ENCODE measurements at regions not wholly inside any gene's neighbourhood (a gene's known extent, or its start where the extent isn't known, plus 50 kb on each side); places are given as distances from the start of the nearest gene placed in this dataset.

GRCh38 chr2:16045653-16046352 lies 105.5 kb downstream of the MYCN start:
- Histone ChIP-seq H3K9me2 (ENCODE audit: insufficient read depth, low read length) (no peaks in the 10 kb centered on the region), H3K4me2 (ENCODE audit: low read length) (no peak overlapping the region), H3K27ac (ENCODE audit: low read length) (no peak overlapping the region), H3K36me3 (ENCODE audit: insufficient read depth, low read length) (no peaks in the 10 kb centered on the region), H2AFZ (ENCODE audit: low read depth, low read length) (no peak overlapping the region), H3K79me2 (replicated peaks; ENCODE audit: insufficient read depth, low read length) (no peaks in the 10 kb centered on the region), H3K27me3 (ENCODE audit: insufficient read depth, low read depth, low read length) (no peaks in the 10 kb centered on the region), H3F3A (ENCODE audit: insufficient read depth, low read length, poor library complexity, severe bottlenecking) (no peaks in the 10 kb centered on the region), H3K4me3 (ENCODE audit: low read length) (no peak overlapping the region), H4K20me1 (ENCODE audit: insufficient read depth) (no peaks in the 10 kb centered on the region), H3K9ac (ENCODE audit: low read length) (no peak overlapping the region), H3K9me3 (ENCODE audit: low read length) (no peaks in the 10 kb centered on the region)
- TF ChIP-seq REST (IDR thresholded peaks at IDR 0.05; ENCODE audit: borderline replicate concordance) (no peak), CTCF (IDR thresholded peaks at IDR 0.05; ENCODE audit: poor library complexity, severe bottlenecking) (no peak), MXI1 (conservative IDR thresholded peaks at IDR 0.05; ENCODE audit: poor library complexity, severe bottlenecking) (no peak), TAF1 (IDR thresholded peaks at IDR 0.05; ENCODE audit: low read depth) (no peak), EZH2 (IDR thresholded peaks at IDR 0.05; ENCODE audit: borderline replicate concordance, insufficient read depth, low read length, poor library complexity, severe bottlenecking) (no peak), RAD21 (conservative IDR thresholded peaks at IDR 0.05) (no peak), SMC3 (conservative IDR thresholded peaks at IDR 0.05; ENCODE audit: poor library complexity) (no peak), EP300 (conservative IDR thresholded peaks at IDR 0.05; ENCODE audit: poor library complexity, severe bottlenecking) (no peak), POLR2AphosphoS5 (IDR thresholded peaks at IDR 0.05) (no peak)

- Histone ChIP-seq H3K9ac (ENCODE audit: low read length) (no peak overlapping the region), H3K27ac (ENCODE audit: low read length) (no peak overlapping the region), H2AFZ (ENCODE audit: low read depth, low read length) (no peak overlapping the region), H3F3A (ENCODE audit: insufficient read depth, low read length, poor library complexity, severe bottlenecking) (no peaks in the 10 kb centered on the region), H3K9me2 (ENCODE audit: insufficient read depth, low read length) (no peaks in the 10 kb centered on the region), H3K79me2 (replicated peaks; ENCODE audit: insufficient read depth, low read length) (no peaks in the 10 kb centered on the region), H3K4me3 (ENCODE audit: low read length) (no peak overlapping the region), H4K20me1 (ENCODE audit: insufficient read depth) (no peaks in the 10 kb centered on the region), H3K4me2 (ENCODE audit: low read length) (no peak overlapping the region), H3K9me3 (ENCODE audit: low read length) (no peaks in the 10 kb centered on the region), H3K36me3 (ENCODE audit: insufficient read depth, low read length) (no peaks in the 10 kb centered on the region), H3K27me3 (ENCODE audit: insufficient read depth, low read depth, low read length) (no peaks in the 10 kb centered on the region)
- TF ChIP-seq REST (IDR thresholded peaks at IDR 0.05; ENCODE audit: borderline replicate concordance) (no peak), MXI1 (conservative IDR thresholded peaks at IDR 0.05; ENCODE audit: poor library complexity, severe bottlenecking) (no peak), POLR2AphosphoS5 (IDR thresholded peaks at IDR 0.05) (no peak), TAF1 (IDR thresholded peaks at IDR 0.05; ENCODE audit: low read depth) (no peak)
Observed at GRCh38 chr2:16044946-16045456, 104.7 kb downstream of the MYCN start.
